HCT116 (cell line): ENCODE measurements at regions not wholly inside any gene's neighbourhood (a gene's known extent, or its start where the extent isn't known, plus 50 kb on each side); places are given as distances from the start of the nearest gene placed in this dataset.

ENCODE experiments used
- EZH2phosphoT487 ChIP-seq: fragments of 200-600 bp; IDR thresholded peaks from 2 replicates; pipeline ENCODE4 v1.6.1; 2018; ENCODE audit warnings: antibody characterized with exemption, borderline replicate concordance
- POLR2A ChIP-seq: IDR thresholded peaks from 2 replicates; pipeline ENCODE4 v1.7.0; 2011; ENCODE audit warnings: borderline replicate concordance; ENCODE audit not compliant: insufficient read depth, insufficient read length; ENCODE audit errors: extremely low read depth
- POLR2AphosphoS5 ChIP-seq: IDR thresholded peaks from 2 replicates; pipeline ENCODE4 v1.6.1; 2011; ENCODE audit warnings: mild to moderate bottlenecking, low read depth, low read length, moderate library complexity
- ZBTB33 ChIP-seq: IDR thresholded peaks from 2 replicates; pipeline ENCODE4 v1.6.1; 2011; ENCODE audit warnings: mild to moderate bottlenecking, low read length, moderate library complexity; ENCODE audit not compliant: insufficient replicate concordance; ENCODE audit errors: extremely low read depth
- TF ChIP-seq, protein P1 (sequence below), 3 experiments: fragments of 200-600 bp in 1 of 3; sonication (generic) in 1 of 3; IDR thresholded peaks in 2 of 3; conservative IDR thresholded peaks in 1 of 3; 2 replicates each; pipeline ENCODE4 v1.5.1; 2012 to 2017; ENCODE audit warnings: low read depth in 2 of 3, low read length in 2 of 3, antibody characterized with exemption in 1 of 3, borderline replicate concordance in 1 of 3, control low read depth in 1 of 3, mild to moderate bottlenecking in 1 of 3, mixed read lengths in 1 of 3, mixed run types in 1 of 3, moderate library complexity in 1 of 3; ENCODE audit not compliant: insufficient read depth in 1 of 3
- TF ChIP-seq, protein P2 (sequence below): IDR thresholded peaks from 2 replicates; pipeline ENCODE4 v1.6.1; 2012

DNA sequence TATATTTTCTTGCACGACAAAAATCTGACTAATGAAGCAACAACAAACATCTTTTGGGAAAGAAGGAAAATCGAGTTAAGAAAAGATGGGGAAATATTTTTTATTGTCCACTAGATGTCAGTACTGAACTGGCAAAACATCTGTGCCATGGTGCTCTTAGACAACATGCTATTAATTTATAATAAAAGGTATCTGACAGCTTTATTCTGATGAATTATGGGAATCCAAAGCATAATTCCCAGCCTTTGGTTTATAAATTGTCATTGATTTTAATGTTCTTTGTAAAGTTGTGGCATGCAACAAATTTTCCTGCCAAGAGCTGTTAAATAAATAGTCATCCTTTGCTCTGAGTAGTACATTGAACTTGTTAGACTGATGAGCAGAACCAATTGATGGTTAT, 231.2 kb downstream of the ETNK1 start:
- no peak for TF ChIP-seq EZH2phosphoT487
- TF ChIP-seq, protein P1, sequence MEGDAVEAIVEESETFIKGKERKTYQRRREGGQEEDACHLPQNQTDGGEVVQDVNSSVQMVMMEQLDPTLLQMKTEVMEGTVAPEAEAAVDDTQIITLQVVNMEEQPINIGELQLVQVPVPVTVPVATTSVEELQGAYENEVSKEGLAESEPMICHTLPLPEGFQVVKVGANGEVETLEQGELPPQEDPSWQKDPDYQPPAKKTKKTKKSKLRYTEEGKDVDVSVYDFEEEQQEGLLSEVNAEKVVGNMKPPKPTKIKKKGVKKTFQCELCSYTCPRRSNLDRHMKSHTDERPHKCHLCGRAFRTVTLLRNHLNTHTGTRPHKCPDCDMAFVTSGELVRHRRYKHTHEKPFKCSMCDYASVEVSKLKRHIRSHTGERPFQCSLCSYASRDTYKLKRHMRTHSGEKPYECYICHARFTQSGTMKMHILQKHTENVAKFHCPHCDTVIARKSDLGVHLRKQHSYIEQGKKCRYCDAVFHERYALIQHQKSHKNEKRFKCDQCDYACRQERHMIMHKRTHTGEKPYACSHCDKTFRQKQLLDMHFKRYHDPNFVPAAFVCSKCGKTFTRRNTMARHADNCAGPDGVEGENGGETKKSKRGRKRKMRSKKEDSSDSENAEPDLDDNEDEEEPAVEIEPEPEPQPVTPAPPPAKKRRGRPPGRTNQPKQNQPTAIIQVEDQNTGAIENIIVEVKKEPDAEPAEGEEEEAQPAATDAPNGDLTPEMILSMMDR (IDR thresholded peaks at IDR 0.05 in 2 of 3, conservative IDR thresholded peaks at IDR 0.05 in 1 of 3; ENCODE audit: borderline replicate concordance in 1 of 3, insufficient read depth in 1 of 3, low read depth in 2 of 3, low read length in 2 of 3), result peak; percentile 38 to 69 (median 40); a peak in 5 of 6 replicates
- TF ChIP-seq, protein P2, sequence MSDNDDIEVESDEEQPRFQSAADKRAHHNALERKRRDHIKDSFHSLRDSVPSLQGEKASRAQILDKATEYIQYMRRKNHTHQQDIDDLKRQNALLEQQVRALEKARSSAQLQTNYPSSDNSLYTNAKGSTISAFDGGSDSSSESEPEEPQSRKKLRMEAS, result no peak
- no peak for TF ChIP-seq ZBTB33
- TF ChIP-seq POLR2AphosphoS5, result no peak
- TF ChIP-seq POLR2A, result no peak
